ENCODE measurements at regions not wholly inside any gene's neighbourhood (a gene's known extent, or its start where the extent isn't known, plus 50 kb on each side); places are given as distances from the start of the nearest gene placed in this dataset.

GRCh38 chr3:107142171-107142570 lies 235.1 kb upstream of the CCDC54 start:
- no peak for TF ChIP-seq CTCF (IDR thresholded peaks at IDR 0.05)
- Histone ChIP-seq H3K79me2 (no peaks in the 10 kb centered on the region), H3K36me3 (ENCODE audit: control insufficient read depth, insufficient read depth, low read length) (no peaks in the 10 kb centered on the region), H3K4me3 (ENCODE audit: low read depth, low read length) (no peak overlapping the region), H3K27ac (no peak overlapping the region), H3K4me2 (ENCODE audit: low read length) (no peak overlapping the region), H3K9ac (no peak overlapping the region), H3K4me1 (peaks cover 6% of the 10 kb centered on the region), H3K27me3 (ENCODE audit: control insufficient read depth, insufficient read depth, low read length) (no peaks in the 10 kb centered on the region), H3K9me3 (ENCODE audit: control insufficient read depth, low read length) (no peaks in the 10 kb centered on the region), H2AFZ (no peak overlapping the region)

GRCh38 chr3:107142786-107143575 lies 234.3 kb upstream of the CCDC54 start:
- Histone ChIP-seq H2AFZ (no peak overlapping the region), H3K4me3 (ENCODE audit: low read depth, low read length) (no peak overlapping the region), H3K9me3 (ENCODE audit: control insufficient read depth, low read length) (no peaks in the 10 kb centered on the region), H3K79me2 (no peaks in the 10 kb centered on the region), H3K4me2 (ENCODE audit: low read length) (no peak overlapping the region), H3K4me1 (peaks cover 6% of the 10 kb centered on the region), H3K36me3 (ENCODE audit: control insufficient read depth, insufficient read depth, low read length) (no peaks in the 10 kb centered on the region), H3K27ac (no peak overlapping the region), H3K27me3 (ENCODE audit: control insufficient read depth, insufficient read depth, low read length) (no peaks in the 10 kb centered on the region), H3K9ac (no peak overlapping the region)
- no peak for TF ChIP-seq CTCF (IDR thresholded peaks at IDR 0.05)

- Histone ChIP-seq H3K27ac (no peak overlapping the region), H3K4me2 (ENCODE audit: low read length) (no peak overlapping the region), H2AFZ (no peak overlapping the region), H3K27me3 (ENCODE audit: control insufficient read depth, insufficient read depth, low read length) (no peaks in the 10 kb centered on the region), H3K79me2 (peaks cover 7% of the 10 kb centered on the region), H3K4me3 (ENCODE audit: low read depth, low read length) (no peak overlapping the region), H3K4me1 (peaks cover 16% of the 10 kb centered on the region), H3K36me3 (ENCODE audit: control insufficient read depth, insufficient read depth, low read length) (no peaks in the 10 kb centered on the region), H3K9me3 (ENCODE audit: control insufficient read depth, low read length) (no peaks in the 10 kb centered on the region), H3K9ac (no peak overlapping the region)
- TF ChIP-seq CTCF (IDR thresholded peaks at IDR 0.05), result no peak
Observed at GRCh38 chr3:107150675-107151074, 226.6 kb upstream of the CCDC54 start.

GRCh38 chr3:107153981-107154380 lies 223.3 kb upstream of the CCDC54 start:
- TF ChIP-seq CTCF (IDR thresholded peaks at IDR 0.05), result no peak
- no peak overlapping the region for H3K4me3 ChIP-seq (ENCODE audit: low read depth, low read length)
- no peak overlapping the region for H3K9ac ChIP-seq
- H3K9me3 ChIP-seq (ENCODE audit: control insufficient read depth, low read length), result no peaks in the 10 kb centered on the region
- no peak overlapping the region for H3K4me2 ChIP-seq (ENCODE audit: low read length)
- peaks cover 11% of the 10 kb centered on the region for H3K79me2 ChIP-seq
- H3K4me1 ChIP-seq, result peaks cover 16% of the 10 kb centered on the region
- H2AFZ ChIP-seq, result no peak overlapping the region
- H3K27me3 ChIP-seq (ENCODE audit: control insufficient read depth, insufficient read depth, low read length), result no peaks in the 10 kb centered on the region
- no peak overlapping the region for H3K27ac ChIP-seq
- no peaks in the 10 kb centered on the region for H3K36me3 ChIP-seq (ENCODE audit: control insufficient read depth, insufficient read depth, low read length)

GRCh38 chr3:107172411-107172810 lies 204.8 kb upstream of the CCDC54 start:
- Histone ChIP-seq H3K9me3 (ENCODE audit: control insufficient read depth, low read length) (no peaks in the 10 kb centered on the region), H3K36me3 (ENCODE audit: control insufficient read depth, insufficient read depth, low read length) (no peaks in the 10 kb centered on the region), H3K27me3 (ENCODE audit: control insufficient read depth, insufficient read depth, low read length) (no peaks in the 10 kb centered on the region), H3K4me1 (no peaks in the 10 kb centered on the region), H3K4me3 (ENCODE audit: low read depth, low read length) (no peak overlapping the region), H3K79me2 (peaks cover 12% of the 10 kb centered on the region), H2AFZ (no peak overlapping the region), H3K4me2 (ENCODE audit: low read length) (no peak overlapping the region), H3K27ac (no peak overlapping the region), H3K9ac (no peak overlapping the region)
- TF ChIP-seq CTCF (IDR thresholded peaks at IDR 0.05), result no peak

Measured in parathyroid adenoma (tissue), 2 donors.